ENCODE measurements at regions not wholly inside any gene's neighbourhood (a gene's known extent, or its start where the extent isn't known, plus 50 kb on each side); places are given as distances from the start of the nearest gene placed in this dataset.
"Not testable (repeated sequence)": the region's sequence is repeated elsewhere in the genome, so short reads cannot be mapped to it uniquely, and the experiment has no call there.

DNA sequence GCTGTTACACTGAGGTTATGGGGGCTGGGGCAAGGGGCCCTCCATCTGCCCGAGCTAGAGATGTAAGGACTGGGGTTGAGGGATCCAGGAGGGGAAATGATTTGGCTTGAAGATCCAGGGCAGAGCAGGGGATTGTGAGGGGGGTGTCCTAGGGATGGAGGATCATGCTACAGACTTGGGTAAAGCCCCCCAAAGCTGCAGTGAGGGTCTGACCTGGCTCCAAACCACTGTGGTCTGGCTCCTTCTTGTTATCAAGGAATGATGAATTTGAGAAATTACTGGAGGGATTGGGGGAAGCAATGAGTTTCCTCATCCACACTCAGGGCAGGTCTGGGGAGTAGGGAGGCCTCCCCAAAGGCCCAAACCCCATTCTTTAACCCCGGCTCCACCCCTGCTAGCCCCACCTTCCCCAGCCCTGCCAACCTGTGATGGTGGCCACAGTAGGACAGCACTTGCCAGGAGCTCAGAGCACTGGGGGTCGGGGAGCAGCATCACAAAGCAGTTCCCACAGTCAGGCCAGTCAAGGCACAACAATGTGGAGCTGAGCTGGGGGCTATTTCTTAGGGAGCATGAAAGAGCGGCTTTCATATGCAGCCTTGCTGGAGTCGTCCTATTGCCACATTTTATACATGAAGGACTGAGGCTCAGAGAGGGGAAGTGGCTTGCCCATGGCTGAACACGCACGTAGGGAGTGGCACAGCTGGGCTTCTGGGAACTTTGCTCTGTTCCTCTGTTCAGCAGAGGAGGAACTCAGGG, 165.5 kb downstream of the EFNB1 start:
- DNase-seq: no peak

DNA sequence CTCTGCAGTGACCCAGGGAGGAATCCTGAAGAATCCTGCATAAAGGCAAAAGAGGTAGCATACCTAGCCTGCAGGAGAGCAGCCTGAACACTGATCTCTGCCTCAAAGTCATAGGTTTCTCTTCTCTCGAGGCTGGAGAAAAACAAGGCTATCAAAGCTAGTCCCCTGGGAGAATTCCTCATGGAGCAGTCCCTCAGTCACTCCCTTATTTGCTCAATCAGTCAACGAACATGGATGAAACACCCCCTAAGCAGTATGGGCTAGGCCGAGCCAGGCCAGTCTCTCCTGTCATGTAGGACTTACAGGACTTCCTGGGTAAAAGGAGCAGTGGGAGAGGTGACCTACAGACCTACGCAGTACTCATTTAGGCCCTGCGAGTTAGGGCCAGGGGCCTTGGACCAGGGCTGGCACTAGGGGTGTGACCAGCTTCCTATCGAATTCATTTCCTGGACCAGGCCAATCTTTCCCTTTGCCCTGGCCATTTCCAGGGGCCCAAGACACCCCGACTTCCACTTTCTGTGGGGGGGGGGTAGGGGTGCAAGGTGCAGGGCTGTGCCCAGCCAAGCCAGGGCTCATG, 164.1 kb downstream of the EFNB1 start:
- DNase-seq: no peak

DNA sequence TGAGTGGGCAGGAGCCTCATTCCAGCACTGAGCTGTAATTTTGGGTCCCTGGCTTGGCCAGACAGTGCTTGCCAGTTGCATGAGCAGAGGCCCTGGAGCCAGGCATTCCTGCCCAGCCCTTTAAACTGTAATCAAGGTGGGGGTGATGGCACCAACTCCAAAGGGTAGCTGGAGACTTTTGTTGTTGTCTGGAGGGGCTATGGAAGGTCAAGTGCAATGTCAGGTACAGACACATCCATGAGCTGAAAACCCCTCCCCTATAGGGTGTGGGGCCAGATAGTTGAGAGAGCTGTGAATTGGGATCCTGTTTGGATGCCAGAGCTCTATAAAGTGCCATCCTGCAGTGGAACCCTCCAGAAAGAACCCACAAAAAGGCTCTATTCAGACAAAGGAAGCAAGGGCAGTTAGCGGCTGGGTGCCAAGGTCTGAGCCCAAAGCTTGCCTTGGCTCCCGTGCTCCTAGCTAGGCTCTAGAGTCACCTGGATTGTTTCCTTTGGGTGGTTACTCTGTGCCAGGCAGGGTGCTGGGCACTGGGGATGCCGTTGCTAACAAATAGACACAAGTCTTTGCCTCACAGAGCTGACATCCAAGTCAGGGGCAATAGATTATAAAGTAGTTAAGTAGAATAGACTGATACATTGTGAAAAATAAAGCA, 163.0 kb downstream of the EFNB1 start:
- no peak for DNase-seq

DNA sequence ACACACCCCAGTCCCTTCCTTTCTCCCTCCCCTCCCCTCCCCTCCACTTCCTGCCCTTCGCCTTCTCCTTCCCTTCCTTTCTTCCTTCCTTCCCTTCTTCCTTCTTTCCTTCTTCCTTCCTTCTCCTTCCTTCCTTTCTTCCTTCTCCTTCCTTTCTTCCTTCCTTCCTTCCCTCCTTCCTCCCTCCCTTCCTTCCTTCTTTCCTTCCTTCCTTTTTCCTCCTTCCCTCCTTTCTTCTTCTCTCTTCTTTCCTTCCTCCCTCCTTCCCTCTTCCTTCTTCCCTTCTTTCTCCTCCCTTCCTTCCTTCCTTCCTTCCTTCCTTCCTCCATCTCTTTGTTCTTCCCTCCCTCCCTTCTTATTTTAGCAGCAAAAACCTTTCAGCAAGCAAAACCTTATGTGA, 162.1 kb downstream of the EFNB1 start:
- DNase-seq: no peak

DNA sequence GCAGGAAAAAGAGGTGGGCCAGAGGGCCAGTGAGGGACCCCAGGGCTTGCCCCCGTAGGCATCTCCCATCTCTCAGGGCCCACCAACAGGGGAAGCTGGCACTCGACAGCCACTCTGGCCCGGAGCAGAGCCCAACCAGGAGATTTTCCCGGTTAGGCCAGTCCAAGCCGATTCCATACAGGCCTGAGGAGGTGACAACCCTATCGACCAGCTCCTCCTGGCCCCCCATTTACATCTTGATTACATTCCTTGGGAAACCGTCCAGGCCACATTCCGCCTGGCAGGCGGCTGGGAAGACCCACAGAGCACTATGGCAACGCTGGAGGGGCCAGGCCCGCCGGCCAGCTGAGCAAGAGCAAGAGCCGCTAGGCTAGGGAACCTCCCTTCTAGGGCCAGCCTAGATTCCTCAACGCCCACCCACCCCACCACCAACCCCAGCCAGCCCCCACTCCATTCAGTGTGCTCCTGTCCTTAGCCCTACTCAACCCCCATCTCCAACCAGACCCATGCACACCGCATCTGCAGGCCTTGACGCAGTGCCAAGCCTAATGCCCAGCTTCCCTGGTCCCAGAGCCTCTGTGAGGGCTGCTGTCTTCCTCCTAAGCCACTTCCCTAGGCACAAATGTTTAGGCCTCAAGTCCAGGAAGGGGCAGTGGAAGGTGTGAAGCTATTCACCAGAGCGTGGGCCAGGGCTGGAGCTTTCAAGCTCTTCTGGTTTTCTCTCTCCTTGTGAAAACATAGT, 161.2 kb downstream of the EFNB1 start:
- no peak for DNase-seq

DNA sequence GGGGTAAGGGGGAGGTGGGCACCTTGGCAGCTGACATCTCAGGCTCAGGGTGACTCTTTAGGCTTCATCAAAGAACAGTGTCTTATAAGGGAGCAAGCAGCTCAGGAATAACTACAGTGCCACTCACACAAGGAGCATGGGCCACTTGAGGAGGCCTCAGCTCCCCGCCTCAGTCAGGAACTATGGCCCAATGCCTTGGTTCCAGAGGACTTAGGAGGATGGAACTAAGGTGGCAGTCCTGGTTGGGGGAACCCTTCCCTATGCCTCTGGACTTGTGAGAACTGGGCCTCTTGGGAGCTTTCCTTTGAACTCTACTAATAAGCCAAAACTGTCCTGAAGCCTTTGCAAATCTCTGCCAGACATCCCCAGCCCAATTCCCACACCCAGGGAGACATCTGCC, 160.6 kb downstream of the EFNB1 start:
- DNase-seq: no peak

DNA sequence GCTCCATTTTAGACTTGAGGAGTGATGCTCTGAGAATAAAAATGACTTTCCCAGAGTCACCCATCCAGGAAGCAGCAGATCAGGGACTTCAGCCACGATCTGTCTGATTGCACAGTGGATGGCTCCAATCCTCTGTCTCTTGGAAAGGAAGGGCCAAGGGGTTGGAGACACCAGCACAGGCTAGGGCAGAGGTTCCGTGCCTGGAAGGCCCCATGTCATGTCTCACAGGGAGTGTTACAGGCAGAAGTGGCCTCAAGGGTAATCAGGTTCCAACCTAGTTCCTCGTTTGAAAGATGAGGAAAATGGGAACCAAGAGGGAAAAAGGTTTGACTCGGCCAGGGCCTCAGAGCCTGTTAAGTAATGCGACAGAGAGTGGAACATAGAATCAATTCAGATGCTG, 160.0 kb downstream of the EFNB1 start:
- DNase-seq: no peak

DNA sequence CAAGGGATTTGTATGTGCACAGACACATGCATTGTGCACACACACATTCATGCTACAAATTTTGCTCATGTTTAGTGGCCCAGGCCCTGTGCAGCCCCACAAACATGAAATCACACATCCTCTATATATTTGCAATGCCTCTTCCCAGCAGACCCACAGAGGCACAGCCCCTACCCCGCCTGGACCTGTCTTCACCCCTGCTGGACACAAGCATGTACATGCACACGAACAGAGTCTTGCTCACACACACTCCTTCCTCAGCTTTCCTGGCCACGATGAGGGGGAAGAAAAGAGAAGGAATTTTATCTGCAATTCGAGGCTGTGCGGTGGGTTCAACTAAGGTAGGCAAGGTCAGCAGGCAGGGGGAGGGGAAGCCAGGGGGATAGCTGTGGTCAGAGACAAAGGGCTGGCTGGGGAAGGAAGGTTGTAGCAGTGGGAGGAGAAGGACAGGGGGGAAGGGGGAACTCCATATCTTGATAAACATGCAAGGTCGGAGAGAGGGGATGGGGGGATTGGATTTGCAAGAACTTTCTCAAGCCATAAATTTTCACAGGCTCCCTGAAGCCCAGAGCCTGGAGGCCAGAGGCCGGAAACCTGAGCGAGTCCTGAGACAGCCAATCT, 156.4 kb downstream of the EFNB1 start:
- no peak for DNase-seq

DNA sequence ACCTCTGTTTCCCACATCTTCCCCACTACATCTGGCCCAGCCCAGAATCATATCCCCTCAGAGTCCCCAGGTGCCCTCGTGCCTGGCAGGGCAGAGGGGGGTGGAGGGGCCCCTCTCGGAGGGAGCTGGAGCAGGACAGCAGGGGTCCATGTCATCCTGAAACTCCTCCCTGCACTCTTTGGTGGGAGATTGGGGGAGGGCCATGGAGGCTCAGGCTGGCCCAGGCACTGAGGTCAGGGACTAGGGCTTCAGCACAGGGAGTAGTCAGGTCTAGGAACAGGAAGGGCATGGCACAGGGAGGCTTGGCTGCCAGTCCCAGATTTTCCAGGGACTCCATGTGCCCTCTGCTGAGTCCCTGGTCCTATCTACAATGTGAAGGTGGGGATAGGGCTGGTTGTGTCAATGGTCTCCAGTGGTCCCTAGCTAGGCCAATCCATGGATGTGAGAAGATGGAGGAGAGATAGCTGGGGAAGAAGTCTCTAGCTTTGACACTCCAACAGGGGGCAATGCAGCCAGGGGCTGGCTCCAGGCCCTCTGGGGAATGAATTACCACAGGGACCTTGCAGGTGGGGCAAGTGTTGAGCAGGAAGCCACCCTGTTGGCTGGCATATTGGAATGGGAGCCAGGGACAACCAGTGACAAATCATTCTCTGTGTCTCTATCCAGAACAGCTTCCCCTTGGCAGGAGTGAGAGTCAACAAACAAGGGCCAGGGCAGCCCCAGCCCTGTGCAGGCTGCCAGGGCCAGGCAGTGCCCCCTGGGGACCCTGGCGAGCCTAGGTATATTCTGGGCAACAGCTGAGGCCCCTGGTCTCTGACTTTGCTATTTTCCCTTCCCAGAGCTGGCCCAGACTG, 154.4 kb downstream of the EFNB1 start:
- no peak for DNase-seq

DNA sequence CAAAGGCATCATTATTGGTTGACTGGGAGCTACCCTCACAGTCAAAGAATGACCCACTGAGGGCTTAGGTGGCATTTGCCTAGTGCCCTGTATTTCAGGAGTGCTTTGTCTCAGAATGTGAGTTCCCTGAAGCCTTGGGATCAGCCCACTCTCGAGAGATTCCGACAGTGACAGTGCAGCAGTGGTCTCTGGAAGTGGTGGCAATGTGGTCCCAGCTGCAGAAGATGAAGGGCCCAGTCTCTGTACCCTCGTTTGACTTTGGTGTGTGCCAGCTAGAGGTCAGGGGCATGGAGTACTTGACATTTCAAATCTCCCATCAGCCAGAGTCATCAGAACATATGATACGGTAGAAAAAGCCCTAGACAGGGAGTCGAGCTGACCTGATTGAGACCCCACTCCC, 153.7 kb downstream of the EFNB1 start:
- no peak for DNase-seq

DNA sequence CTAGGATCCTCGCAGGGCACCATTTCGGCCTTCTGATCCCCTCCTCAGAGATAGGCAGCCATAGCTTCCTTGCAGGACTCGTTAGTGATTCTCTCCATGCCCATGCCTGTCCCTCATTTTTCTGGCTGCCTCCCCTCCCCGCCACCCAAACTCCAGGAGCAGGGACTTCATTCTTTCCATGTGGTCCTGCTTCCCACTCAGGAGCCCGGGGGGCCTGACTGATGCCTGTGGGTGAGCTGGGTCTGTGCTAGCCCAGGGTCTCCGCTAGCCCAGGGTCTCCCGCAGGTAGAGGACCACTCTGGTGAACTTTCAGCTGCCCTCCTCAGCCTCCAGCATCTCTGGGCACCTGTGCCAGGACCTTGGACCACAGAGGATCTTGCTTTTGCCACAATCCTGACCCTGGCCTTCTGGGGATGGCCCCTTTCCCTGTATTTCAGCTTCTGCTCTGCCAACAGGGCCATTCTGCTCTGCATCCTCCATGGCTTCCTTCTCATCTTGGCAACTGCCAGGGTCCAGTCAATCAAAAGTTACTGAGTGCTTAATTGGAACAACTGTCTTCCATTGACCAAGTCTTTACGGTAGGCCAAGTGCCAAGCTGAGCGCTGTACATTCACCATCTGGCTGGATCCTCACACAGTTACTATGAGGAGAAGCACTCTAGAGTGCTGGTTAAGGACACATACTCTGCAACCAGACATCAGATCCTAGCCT, 152.2 kb downstream of the EFNB1 start:
- DNase-seq: no peak

DNA sequence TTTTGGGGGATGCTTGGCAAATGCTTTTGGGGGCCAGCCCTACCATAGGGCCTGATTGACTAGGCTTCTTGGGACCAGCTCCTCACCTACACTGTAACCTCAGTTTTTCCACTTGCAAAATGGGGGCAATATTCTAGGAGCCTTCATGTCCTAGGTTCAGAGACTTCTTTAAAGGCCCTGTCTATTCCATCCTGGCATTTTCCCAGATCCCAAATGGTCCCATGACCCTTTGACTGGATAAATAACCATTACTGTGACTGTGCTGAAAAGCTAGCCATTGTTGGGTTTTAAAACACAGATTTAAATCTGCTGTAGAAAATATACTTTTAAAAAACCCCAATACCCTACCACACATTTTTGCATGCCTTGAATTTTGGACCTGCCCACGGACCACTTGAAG, 149.8 kb downstream of the EFNB1 start:
- DNase-seq: no peak

DNA sequence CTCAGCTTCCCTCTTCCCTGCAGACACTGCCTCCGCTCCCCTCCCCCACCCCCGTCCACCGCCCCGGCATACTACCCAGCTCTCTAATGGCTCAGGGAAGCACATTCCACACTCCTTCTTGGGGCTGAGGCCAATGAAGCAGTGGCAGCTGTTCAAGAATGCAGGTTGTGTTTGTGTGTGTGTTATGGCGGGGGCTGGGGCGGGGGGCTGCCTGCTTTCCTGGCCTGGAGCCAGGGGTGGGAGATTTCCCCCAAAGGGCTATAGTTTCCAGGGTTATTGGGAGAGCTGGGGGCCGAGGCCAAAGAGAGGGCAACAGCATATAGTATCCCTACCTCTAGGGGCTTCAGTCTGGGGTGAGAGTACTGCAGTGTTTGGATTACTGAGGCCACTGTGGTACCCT, 149.4 kb downstream of the EFNB1 start:
- no peak for DNase-seq

DNA sequence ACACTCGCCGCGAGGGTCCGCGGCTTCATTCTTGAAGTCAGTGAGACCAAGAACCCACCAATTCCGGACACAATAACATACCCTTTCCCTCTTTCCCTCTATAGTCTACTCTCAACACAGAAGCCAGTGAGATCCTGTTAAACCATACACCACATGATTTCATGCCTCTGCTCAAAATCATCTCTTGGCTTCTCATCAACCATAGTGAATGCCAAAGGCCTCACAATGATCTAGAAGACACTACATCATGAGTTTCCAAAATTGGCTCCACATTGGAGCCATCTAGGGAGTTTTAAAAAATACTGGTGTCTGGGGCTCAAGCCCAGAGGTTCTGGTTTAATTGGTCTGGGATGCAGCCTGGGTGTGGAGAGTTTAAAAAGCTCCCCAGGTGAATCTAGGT, 124.5 kb downstream of the EFNB1 start:
- no peak for DNase-seq

DNA sequence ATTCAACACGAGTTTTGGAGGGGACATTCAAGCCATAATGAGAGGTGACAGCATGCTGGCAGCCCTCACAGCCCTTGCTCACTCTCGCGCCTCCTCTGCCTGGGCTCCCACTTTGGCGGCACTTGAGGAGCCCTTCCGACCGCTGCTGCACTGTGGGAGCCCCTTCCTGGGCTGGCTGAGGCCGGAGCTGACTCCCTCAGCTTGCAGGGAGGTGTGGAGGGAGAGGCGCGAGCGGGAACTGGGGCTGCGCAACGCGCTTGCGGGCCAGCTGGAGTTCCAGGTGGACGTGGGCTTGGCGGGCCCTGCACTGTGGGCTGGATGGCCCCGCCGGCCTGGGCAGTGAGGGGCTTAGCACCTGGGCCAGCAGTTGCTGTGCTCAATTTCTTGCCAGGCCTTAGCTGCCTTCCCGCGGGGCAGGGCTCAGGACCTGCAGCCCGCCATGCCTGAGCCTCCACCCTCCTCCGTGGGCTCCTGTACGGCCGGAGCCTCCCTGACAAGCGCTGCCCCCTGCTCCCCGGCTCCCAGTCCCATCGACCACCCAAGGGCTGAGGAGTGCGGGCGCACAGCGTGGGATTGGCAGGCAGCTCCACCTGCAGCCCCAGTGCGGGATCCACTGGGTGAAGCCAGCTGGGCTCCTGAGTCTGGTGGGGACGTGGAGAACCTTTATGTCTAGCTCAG, 123.3 kb downstream of the EFNB1 start:
- not testable (repeated sequence) for DNase-seq

DNA sequence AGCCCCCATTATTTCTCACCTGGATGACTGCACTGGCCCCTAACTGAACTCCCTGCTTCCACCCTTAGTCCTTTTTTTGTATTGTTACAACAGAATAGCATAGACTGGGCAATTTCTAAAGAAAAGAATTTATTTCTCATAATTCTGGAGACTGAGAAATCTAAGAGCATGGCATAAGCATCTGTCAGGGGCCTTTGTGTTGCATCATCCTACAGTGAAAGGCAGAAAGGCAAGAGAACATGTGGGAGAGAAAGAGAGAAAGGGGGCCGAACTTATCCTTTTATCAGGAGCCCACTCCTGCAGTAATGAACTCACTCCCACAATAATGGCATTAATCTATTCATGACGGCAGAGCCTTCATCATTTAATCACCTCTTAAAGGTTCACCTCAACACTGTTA, 122.1 kb downstream of the EFNB1 start:
- DNase-seq: no peak

DNA sequence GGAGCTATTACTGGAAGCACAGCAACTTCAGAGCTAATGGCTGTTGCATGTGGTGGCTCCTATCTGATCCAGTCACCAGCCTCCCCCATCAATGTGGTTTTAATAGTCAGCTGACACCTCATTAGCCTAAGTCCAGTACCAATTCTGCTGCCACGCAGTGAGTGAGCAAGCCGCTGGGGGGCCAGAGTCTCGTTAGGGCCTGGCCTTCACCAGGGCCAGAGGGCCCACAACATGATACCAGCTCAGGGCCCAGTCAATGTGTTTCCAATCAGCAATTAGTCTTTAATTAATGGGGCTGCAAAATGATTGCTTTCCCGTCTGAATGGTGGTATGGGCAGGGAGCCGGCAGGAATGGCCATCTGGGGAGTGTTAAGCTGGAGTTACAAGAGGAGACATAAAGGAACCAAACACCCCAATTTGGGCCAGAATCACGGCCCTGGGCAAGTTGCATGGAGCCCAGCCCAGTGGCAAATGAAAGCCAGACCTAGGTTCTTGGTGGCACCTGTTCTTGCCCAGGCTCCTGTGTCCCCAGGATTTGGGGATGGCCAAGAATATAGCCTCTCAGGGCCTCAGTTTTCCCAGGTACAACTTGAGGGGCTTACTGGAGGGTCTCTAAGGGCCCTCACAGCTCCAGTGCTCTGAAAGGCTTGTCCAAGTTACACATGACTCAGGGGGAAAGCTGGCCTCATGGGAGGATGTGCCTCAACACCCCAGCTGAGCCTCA, 119.2 kb downstream of the EFNB1 start:
- no peak for DNase-seq

DNA sequence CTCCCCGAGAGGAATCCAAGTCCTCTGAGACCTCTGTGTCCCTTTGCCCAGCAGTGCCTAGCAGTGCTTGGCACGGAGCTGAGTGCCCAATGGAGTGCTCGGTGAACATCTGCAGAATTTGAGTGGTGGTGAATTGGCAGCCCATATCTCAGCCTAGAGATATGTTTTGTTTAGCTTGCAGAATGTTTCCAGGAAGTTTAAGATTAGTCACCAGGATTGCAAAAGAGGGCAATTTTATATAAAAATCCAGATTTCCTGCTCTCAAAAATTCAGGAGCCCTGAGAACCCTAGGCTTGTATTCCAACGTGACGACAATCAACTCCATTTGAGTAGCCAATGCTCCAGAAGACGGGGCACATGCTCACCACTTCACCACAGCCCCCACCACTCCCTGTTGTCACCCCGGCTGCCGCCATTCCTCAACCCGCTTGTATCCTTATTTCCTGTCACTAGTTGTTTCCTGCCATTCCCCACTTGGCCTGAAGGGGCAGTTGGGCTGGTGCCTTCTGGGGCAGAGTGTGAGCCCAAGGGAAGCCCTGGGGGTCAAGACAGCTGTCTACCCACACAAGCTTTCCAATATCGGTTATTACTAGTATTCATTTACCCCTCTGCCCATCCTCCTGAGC, 116.9 kb downstream of the EFNB1 start:
- no peak for DNase-seq

DNA sequence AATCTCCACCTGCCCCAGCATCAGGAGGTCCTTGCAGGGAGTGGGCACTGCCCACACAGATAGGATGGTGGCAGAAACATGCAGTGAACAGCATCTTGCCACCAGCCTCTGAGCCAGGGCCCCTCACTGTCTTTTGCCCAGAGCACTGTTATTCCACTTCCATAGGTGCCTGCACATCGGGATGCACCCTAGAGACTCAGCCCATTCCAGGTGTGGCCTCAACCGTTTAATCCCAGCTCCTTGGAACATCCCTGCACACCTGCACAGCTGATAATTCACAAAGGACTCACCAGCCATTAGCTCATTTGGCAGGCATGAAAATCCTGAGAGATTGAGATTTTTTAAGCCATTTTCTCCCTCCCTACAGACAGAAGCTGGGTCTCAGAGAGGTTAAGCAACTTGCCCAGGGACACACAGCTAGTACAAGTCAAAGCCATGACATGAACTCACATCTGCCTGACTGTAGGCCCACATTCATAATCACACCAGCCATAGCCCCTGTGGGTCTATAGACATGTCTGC, 116.3 kb downstream of the EFNB1 start:
- DNase-seq: no peak

DNA sequence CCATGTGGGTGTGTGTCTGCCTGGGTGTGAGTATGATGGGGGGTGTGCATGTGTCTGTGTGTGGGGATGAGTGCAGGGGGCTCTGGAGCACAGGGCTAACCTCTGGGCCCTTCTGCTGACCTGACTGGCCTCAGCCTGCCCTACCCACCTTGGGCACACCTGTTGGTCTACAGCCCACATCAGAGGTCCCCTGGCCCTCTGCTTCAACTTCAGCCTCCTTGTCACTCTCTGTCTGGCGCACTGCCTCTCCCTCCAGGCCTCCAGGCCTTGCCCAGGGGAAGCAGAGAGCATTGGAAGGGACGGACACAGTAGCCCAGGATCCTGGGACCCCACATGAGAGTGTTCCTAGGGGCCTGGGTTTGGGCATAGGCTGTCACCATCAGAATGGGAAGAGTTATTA, 115.4 kb downstream of the EFNB1 start:
- no peak for DNase-seq

Data from NCI-H345 (cell line).